ENCODE measurements at regions not wholly inside any gene's neighbourhood (a gene's known extent, or its start where the extent isn't known, plus 50 kb on each side); places are given as distances from the start of the nearest gene placed in this dataset.

- TF ChIP-seq CTCF (IDR thresholded peaks at IDR 0.05) (no peak), POLR2A (IDR thresholded peaks at IDR 0.05) (no peak), EP300 (IDR thresholded peaks at IDR 0.05) (no peak)
Measured at GRCh38 chr10:4532011-4532410, 294.0 kb upstream of the AKR1E2 start.

Data from sigmoid colon (tissue), 4 donors.